Kidney (tissue), 13 donors: ENCODE measurements at regions not wholly inside any gene's neighbourhood (a gene's known extent, or its start where the extent isn't known, plus 50 kb on each side); places are given as distances from the start of the nearest gene placed in this dataset.
A peak's percentile ranks its signal among the peaks of the same experiment; 100 is the strongest.

Source experiments
- DNase-seq, 5 donors: peaks; one replicate each; pipeline ENCODE4 v3.0.0-alpha.2; 2013 to 2020
- FAIRE-seq: peaks from 2 replicates; lab custom pipeline; 2012; peaks lifted over from hg19 to GRCh38; lab: Jason Lieb, UNC
- H3K27ac ChIP-seq, 2 donors: one replicate each; pipeline ENCODE4 v1.7.0; 2013; ENCODE audit warnings: low read depth in 2 of 2, low read length in 2 of 2, inconsistent platforms in 1 of 2
- H3K27me3 ChIP-seq: one replicate; pipeline ENCODE4 v1.7.1; 2013; ENCODE audit warnings: low read length, inconsistent platforms; ENCODE audit not compliant: control insufficient read depth, insufficient read depth
- H3K36me3 ChIP-seq, 3 donors: one replicate each; pipeline versions ENCODE4 v1.7.0 to v1.7.1; 2013; ENCODE audit warnings: low read length in 3 of 3, control low read depth in 1 of 3, inconsistent platforms in 1 of 3; ENCODE audit not compliant: insufficient read depth in 3 of 3, control insufficient read depth in 2 of 3
- H3K4me1 ChIP-seq, 3 donors: one replicate each; pipeline versions ENCODE4 v1.7.0 to v1.7.1; 2013; ENCODE audit warnings: low read length in 3 of 3, inconsistent platforms in 1 of 3, low read depth in 1 of 3; ENCODE audit not compliant: control insufficient read depth in 2 of 3, insufficient read depth in 2 of 3
- H3K4me3 ChIP-seq, 3 donors: one replicate each; pipeline versions ENCODE4 v1.7.0 to v1.8.1; 2013; ENCODE audit warnings: low read length in 3 of 3, control low read depth in 1 of 3, inconsistent platforms in 1 of 3
- H3K9ac ChIP-seq, 3 donors: one replicate each; pipeline versions ENCODE4 v1.7.0 to v1.7.1; 2013; ENCODE audit warnings: low read length in 3 of 3, control low read depth in 1 of 3, inconsistent platforms in 1 of 3
- H3K9me3 ChIP-seq, 3 donors: one replicate each; pipeline versions ENCODE4 v1.7.0 to v1.7.1; 2013; ENCODE audit warnings: low read length in 3 of 3, control low read depth in 1 of 3, inconsistent platforms in 1 of 3; ENCODE audit not compliant: control insufficient read depth in 2 of 3, insufficient read depth in 1 of 3
- intact Hi-C: fragments of 100-400 bp; cut with DNase I; formaldehyde crosslinking; loops from one replicate; pipeline ENCODE4 v1.11.1; 2022
- TF ChIP-seq, protein P1 (sequence below): IDR thresholded peaks from 3 replicates; pipeline ENCODE4 v1.5.1; 2012; ENCODE audit warnings: mild to moderate bottlenecking, moderate library complexity, borderline replicate concordance; ENCODE audit not compliant: insufficient read depth; ENCODE audit errors: extremely low read depth
- donor health status: control.
- donor health status: control.
- donor health status: control.
- donor health status: control.
- donor health status: control.
- donor health status: DM: yes; HTN: yes; CAD: no.
- donor health status: Normal renal cell carcinoma (clear cell type).

DNA sequence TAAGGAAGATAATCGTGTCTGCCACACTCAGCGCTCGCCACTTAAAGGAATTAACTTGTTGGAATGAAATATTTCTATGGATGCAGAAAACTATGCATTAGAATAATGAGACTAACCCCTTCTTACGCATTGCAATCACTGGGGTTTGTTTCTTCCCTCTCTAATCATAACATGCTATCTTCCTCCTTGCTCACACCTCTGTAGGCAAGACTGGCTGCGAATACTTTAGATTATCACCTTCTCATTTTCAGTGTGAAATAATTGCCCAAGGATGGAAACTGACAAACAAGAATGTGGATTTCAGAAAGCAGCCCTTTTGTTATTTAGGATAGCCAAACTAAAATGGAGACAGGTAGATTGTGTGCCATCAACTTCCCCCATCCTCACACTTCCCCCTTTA, 349.4 kb downstream of the MID1IP1 start:
- Histone ChIP-seq H3K4me3 (no peak overlapping the region), H3K4me1 (peaks cover 0 to 3% (median 0%) of the 10 kb centered on the region in 3 donors), H3K36me3 (no peaks in the 10 kb centered on the region), H3K27ac (no peak overlapping the region), H3K9ac (no peak overlapping the region), H3K9me3 (no peaks in the 10 kb centered on the region), H3K27me3 (peaks cover 5% of the 10 kb centered on the region)
- TF ChIP-seq, protein P1, sequence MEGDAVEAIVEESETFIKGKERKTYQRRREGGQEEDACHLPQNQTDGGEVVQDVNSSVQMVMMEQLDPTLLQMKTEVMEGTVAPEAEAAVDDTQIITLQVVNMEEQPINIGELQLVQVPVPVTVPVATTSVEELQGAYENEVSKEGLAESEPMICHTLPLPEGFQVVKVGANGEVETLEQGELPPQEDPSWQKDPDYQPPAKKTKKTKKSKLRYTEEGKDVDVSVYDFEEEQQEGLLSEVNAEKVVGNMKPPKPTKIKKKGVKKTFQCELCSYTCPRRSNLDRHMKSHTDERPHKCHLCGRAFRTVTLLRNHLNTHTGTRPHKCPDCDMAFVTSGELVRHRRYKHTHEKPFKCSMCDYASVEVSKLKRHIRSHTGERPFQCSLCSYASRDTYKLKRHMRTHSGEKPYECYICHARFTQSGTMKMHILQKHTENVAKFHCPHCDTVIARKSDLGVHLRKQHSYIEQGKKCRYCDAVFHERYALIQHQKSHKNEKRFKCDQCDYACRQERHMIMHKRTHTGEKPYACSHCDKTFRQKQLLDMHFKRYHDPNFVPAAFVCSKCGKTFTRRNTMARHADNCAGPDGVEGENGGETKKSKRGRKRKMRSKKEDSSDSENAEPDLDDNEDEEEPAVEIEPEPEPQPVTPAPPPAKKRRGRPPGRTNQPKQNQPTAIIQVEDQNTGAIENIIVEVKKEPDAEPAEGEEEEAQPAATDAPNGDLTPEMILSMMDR, result no peak
- no peak for DNase-seq
- intact Hi-C loops, result no loop called here
- no peak for FAIRE-seq

DNA sequence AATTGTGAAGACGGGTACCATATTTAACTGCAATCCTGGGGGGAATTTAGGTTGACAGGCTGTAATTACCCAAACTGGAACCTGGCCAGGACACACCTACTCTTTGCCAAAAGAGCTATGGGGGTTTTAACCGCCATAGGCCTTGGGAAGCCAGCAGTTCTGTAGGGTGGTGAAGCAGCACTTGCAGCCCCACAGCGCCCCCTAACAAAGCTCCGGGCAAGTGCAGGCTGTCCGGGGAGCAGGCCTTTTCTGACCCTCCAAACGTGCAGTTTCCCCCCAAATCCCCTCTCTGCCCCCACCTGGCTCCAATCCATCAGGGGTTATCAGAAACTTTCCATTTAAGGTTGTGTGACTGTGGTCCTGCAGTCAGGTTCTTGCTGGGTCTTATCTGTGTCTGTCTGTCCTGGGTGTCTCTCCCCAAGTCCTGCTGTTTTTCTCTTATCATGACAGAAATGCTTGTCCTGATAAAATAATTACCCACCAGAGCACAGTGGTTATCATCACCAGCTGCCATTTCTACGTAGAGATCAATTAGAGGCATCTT, 350.9 kb downstream of the MID1IP1 start:
- Histone ChIP-seq H3K9me3 (no peaks in the 10 kb centered on the region), H3K27ac (no peak overlapping the region), H3K4me3 (no peak overlapping the region), H3K36me3 (no peaks in the 10 kb centered on the region), H3K4me1 (peaks cover 0 to 5% (median 0%) of the 10 kb centered on the region in 3 donors), H3K27me3 (peaks cover 4% of the 10 kb centered on the region), H3K9ac (no peak overlapping the region)
- TF ChIP-seq, protein P1, result peak; percentile 47
- intact Hi-C loops, result no loop called here
- FAIRE-seq (no peak), DNase-seq (peak in 3 of 5 donors; percentile 36 to 56 (median 49))

DNA sequence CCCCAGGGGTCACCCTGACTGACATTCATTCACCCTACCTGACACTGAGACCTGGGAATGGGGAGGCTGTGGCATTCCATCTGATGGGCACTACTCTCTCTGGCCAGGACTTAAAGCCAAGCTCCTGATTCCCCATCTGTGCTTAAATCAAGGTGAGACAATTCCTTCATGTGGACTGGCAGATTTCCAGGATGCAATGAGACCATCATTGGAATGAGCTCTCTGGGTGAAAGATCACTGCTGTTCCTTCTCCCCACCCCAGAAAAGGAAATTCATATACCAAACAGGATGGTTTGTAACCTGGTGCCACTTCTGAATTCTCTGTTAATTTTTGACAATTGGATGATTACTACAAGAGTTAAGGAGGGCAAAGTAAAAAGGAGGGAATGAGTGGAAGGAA, 354.8 kb downstream of the MID1IP1 start:
- intact Hi-C loops, result no loop called here
- DNase-seq, result no peak
- H3K9me3 ChIP-seq, result no peaks in the 10 kb centered on the region
- H3K36me3 ChIP-seq, result no peaks in the 10 kb centered on the region
- H3K4me3 ChIP-seq, result no peak overlapping the region
- no peak overlapping the region for H3K27ac ChIP-seq
- no peak for FAIRE-seq
- TF ChIP-seq, protein P1, result no peak
- peaks cover 2% of the 10 kb centered on the region for H3K27me3 ChIP-seq
- H3K9ac ChIP-seq, result no peak overlapping the region
- peaks cover 0 to 3% (median 0%) of the 10 kb centered on the region in 3 donors for H3K4me1 ChIP-seq

DNA sequence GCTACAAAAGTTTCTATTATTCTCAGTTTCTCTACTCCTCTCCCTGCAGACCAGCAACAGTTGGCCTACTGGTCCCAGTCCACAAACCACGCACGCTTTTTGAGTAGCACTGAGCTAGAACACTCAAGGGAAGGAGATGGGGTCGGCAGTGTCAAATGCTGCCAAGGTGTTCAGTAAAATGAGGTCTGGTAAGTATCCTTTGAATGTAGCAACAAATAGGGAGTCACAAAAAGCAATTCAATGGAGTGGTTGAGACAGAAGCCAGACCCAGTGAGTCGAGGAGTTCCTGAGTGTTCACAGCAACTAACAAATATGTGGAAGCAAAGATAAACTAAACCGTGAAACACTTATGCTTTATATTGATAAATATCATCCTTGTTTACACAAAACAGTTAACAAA, 355.7 kb downstream of the MID1IP1 start:
- H3K9me3 ChIP-seq, result no peaks in the 10 kb centered on the region
- H3K27me3 ChIP-seq, result peaks cover 6% of the 10 kb centered on the region
- no peaks in the 10 kb centered on the region for H3K36me3 ChIP-seq
- H3K4me3 ChIP-seq, result no peak overlapping the region
- peaks cover 0 to 3% (median 0%) of the 10 kb centered on the region in 3 donors for H3K4me1 ChIP-seq
- no peak overlapping the region for H3K9ac ChIP-seq
- intact Hi-C loops, result no loop called here
- TF ChIP-seq, protein P1, result no peak
- no peak overlapping the region for H3K27ac ChIP-seq
- no peak for DNase-seq
- no peak for FAIRE-seq
